ENCODE measurements at regions not wholly inside any gene's neighbourhood (a gene's known extent, or its start where the extent isn't known, plus 50 kb on each side); places are given as distances from the start of the nearest gene placed in this dataset.

- TF ChIP-seq CTCF (IDR thresholded peaks at IDR 0.05) (no peak), POLR2A (IDR thresholded peaks at IDR 0.05) (no peak)
These were observed 1679.1 kb upstream of the PCDH20 start for GRCh38 chr13:63094717-63095116.
